ENCODE measurements at regions not wholly inside any gene's neighbourhood (a gene's known extent, or its start where the extent isn't known, plus 50 kb on each side); places are given as distances from the start of the nearest gene placed in this dataset.

DNA sequence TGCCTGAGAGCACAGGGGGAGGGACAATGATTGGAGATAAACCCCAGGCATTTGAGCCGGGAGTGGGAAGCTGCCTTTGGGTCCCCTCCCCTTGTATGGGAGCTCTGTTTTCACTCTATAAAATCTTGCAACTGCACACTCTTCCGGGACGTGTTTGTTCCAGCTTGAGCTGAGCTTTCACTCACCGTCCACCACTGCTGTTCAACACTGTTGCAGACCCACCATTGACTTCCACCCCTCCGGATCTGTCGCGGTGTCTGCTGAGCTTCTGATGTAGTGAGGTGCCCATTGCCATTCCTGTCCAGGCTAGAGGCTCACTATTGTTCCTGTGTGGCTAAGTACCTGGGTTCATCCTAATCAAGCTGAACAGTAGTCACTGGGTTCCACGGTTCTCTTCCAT is 231.6 kb upstream of the CWC22 start:
- TF ChIP-seq, protein P1, sequence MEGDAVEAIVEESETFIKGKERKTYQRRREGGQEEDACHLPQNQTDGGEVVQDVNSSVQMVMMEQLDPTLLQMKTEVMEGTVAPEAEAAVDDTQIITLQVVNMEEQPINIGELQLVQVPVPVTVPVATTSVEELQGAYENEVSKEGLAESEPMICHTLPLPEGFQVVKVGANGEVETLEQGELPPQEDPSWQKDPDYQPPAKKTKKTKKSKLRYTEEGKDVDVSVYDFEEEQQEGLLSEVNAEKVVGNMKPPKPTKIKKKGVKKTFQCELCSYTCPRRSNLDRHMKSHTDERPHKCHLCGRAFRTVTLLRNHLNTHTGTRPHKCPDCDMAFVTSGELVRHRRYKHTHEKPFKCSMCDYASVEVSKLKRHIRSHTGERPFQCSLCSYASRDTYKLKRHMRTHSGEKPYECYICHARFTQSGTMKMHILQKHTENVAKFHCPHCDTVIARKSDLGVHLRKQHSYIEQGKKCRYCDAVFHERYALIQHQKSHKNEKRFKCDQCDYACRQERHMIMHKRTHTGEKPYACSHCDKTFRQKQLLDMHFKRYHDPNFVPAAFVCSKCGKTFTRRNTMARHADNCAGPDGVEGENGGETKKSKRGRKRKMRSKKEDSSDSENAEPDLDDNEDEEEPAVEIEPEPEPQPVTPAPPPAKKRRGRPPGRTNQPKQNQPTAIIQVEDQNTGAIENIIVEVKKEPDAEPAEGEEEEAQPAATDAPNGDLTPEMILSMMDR (IDR thresholded peaks at IDR 0.05): no peak
- TF ChIP-seq EP300 (IDR thresholded peaks at IDR 0.05): no peak
